K562 (cell line): ENCODE measurements at regions not wholly inside any gene's neighbourhood (a gene's known extent, or its start where the extent isn't known, plus 50 kb on each side); places are given as distances from the start of the nearest gene placed in this dataset.

Source experiments
- ARID2 ChIP-seq: fragments of 450-650 bp; IDR thresholded peaks from 2 replicates; pipeline ENCODE4 v1.6.1; 2017; ENCODE audit warnings: antibody characterized with exemption, mild to moderate bottlenecking
- DACH1 ChIP-seq: fragments of 450-650 bp; IDR thresholded peaks from 2 replicates; pipeline ENCODE4 v1.6.1; 2018; ENCODE audit not compliant: partially characterized antibody
- FOXK1 ChIP-seq: sonication (generic); formaldehyde crosslinking; IDR thresholded peaks from 2 replicates; pipeline ENCODE4 v1.8.0; 2022; ENCODE audit warnings: missing genetic modification reagents, mild to moderate bottlenecking, borderline replicate concordance
- HDAC6 ChIP-seq: IDR thresholded peaks from 2 replicates; pipeline ENCODE4 v1.6.1; 2012; ENCODE audit warnings: low read depth, mild to moderate bottlenecking, control low read depth, inconsistent platforms, low read length, moderate library complexity
- JUNB ChIP-seq: fragments of 450-650 bp; formaldehyde crosslinking; conservative IDR thresholded peaks from 2 replicates; pipeline ENCODE4 v1.4.0; 2020; ENCODE audit warnings: mild to moderate bottlenecking
- POLR2A ChIP-seq: fragments of 450-650 bp; conservative IDR thresholded peaks from 2 replicates; pipeline ENCODE4 v1.6.1; 2016
- TRIM24 ChIP-seq, 2 experiments: fragments of 450-650 bp; IDR thresholded peaks; 2 replicates each; pipeline ENCODE4 v1.6.1; 2016
- ZNF121 ChIP-seq: sonication (generic); formaldehyde crosslinking; conservative IDR thresholded peaks from 2 replicates; pipeline ENCODE4 v1.8.0; 2022; ENCODE audit warnings: missing genetic modification reagents
- ZNF217 ChIP-seq: sonication (generic); formaldehyde crosslinking; IDR thresholded peaks from 2 replicates; pipeline ENCODE4 v1.8.0; 2022; ENCODE audit warnings: mild to moderate bottlenecking, missing genetic modification reagents
- TF ChIP-seq, protein P1 (sequence below): IDR thresholded peaks from 2 replicates; pipeline ENCODE4 v1.6.1; 2012; ENCODE audit warnings: low read depth, low read length, improper control_type of control experiment, borderline replicate concordance
- TF ChIP-seq, protein P2 (sequence below), 3 experiments: IDR thresholded peaks in 2 of 3; conservative IDR thresholded peaks in 1 of 3; 2 replicates each; pipeline ENCODE4 v1.5.1; 2011 to 2012; ENCODE audit warnings: low read length in 3 of 3, mild to moderate bottlenecking in 3 of 3, control low read depth in 2 of 3, improper control_type of control experiment in 1 of 3, inconsistent platforms in 1 of 3, low read depth in 1 of 3, mixed read lengths in 1 of 3, moderate library complexity in 1 of 3; ENCODE audit not compliant: insufficient read depth in 2 of 3

DNA sequence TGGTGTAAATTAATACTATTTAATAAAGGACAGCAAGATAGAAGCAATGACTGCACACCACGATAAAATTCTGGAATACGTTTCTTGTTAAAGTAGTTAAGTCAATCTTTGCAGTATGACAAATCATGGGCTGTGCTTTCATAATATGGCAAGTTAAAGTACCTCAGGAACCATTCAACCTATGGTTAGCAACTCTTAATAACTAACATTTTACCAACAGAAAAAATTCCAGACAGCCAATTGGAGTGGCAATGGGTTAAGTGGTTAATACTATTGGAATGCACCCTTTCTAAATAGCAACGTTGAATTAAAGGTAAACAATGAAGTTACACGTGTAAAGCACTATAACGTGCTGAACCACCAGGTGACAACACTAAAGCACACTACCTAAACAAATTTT, 72.4 kb upstream of the ZCCHC13 start:
- TF ChIP-seq ZNF217 (CRISPR knock-in tag) (no peak), JUNB (no peak), POLR2A (no peak), HDAC6 (no peak), TRIM24 (IDR thresholded peaks at IDR 0.05) (no peak), ARID2 (no peak), FOXK1 (CRISPR knock-in tag) (no peak), ZNF121 (CRISPR knock-in tag) (no peak), DACH1 (no peak)
- TF ChIP-seq, protein P1, sequence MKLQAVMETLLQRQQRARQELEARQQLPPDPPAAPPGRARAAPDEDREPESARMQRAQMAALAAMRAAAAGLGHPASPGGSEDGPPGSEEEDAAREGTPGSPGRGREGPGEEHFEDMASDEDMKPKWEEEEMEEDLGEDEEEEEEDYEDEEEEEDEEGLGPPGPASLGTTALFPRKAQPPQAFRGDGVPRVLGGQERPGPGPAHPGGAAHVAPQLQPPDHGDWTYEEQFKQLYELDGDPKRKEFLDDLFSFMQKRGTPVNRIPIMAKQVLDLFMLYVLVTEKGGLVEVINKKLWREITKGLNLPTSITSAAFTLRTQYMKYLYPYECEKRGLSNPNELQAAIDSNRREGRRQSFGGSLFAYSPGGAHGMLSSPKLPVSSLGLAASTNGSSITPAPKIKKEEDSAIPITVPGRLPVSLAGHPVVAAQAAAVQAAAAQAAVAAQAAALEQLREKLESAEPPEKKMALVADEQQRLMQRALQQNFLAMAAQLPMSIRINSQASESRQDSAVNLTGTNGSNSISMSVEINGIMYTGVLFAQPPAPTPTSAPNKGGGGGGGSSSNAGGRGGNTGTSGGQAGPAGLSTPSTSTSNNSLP, result no peak
- TF ChIP-seq, protein P2, sequence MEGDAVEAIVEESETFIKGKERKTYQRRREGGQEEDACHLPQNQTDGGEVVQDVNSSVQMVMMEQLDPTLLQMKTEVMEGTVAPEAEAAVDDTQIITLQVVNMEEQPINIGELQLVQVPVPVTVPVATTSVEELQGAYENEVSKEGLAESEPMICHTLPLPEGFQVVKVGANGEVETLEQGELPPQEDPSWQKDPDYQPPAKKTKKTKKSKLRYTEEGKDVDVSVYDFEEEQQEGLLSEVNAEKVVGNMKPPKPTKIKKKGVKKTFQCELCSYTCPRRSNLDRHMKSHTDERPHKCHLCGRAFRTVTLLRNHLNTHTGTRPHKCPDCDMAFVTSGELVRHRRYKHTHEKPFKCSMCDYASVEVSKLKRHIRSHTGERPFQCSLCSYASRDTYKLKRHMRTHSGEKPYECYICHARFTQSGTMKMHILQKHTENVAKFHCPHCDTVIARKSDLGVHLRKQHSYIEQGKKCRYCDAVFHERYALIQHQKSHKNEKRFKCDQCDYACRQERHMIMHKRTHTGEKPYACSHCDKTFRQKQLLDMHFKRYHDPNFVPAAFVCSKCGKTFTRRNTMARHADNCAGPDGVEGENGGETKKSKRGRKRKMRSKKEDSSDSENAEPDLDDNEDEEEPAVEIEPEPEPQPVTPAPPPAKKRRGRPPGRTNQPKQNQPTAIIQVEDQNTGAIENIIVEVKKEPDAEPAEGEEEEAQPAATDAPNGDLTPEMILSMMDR (IDR thresholded peaks at IDR 0.05 in 2 of 3, conservative IDR thresholded peaks at IDR 0.05 in 1 of 3; ENCODE audit: insufficient read depth in 2 of 3, low read depth in 1 of 3, low read length in 3 of 3), result no peak
